Hepatocyte (in vitro differentiated cells): ENCODE measurements at regions not wholly inside any gene's neighbourhood (a gene's known extent, or its start where the extent isn't known, plus 50 kb on each side); places are given as distances from the start of the nearest gene placed in this dataset.

Experiments used
- DNase-seq: peaks from one replicate; pipeline ENCODE4 v3.0.0-alpha.2; 2016; ENCODE audit warnings: low spot score
- H2AFZ ChIP-seq: fragments of 200-600 bp; sonication (generic); 2 replicates; pipeline ENCODE4 v1.6.0; 2016; ENCODE audit warnings: antibody characterized with exemption, mild to moderate bottlenecking
- H3K27ac ChIP-seq: fragments of 200-600 bp; sonication (generic); 2 replicates; pipeline ENCODE4 v1.5.1; 2016; ENCODE audit warnings: mild to moderate bottlenecking
- H3K27me3 ChIP-seq: fragments of 200-600 bp; sonication (generic); 2 replicates; pipeline ENCODE4 v1.6.1; 2016
- H3K36me3 ChIP-seq: fragments of 200-600 bp; sonication (generic); replicated peaks from 2 replicates; pipeline ENCODE4 v1.5.1; 2016; ENCODE audit warnings: low read depth; ENCODE audit not compliant: insufficient read depth
- H3K4me1 ChIP-seq: fragments of 200-600 bp; sonication (generic); 2 replicates; pipeline ENCODE4 v1.5.1; 2016; ENCODE audit warnings: mild to moderate bottlenecking, moderate library complexity; ENCODE audit not compliant: insufficient read depth
- H3K4me2 ChIP-seq: fragments of 200-600 bp; sonication (generic); 2 replicates; pipeline ENCODE4 v1.6.0; 2016
- H3K4me3 ChIP-seq: fragments of 200-600 bp; sonication (generic); 2 replicates; pipeline ENCODE4 v1.5.1; 2016; ENCODE audit warnings: mild to moderate bottlenecking
- H3K79me2 ChIP-seq: fragments of 200-600 bp; sonication (generic); 2 replicates; pipeline ENCODE4 v1.6.0; 2017; ENCODE audit warnings: mild to moderate bottlenecking
- H3K9me2 ChIP-seq: fragments of 200-600 bp; sonication (generic); replicated peaks from 2 replicates; pipeline ENCODE4 v1.6.0; 2017; ENCODE audit warnings: mild to moderate bottlenecking; ENCODE audit not compliant: insufficient read depth
- H3K9me3 ChIP-seq: fragments of 200-600 bp; sonication (generic); 2 replicates; pipeline ENCODE4 v1.5.1; 2016; ENCODE audit warnings: low read depth, mild to moderate bottlenecking
- H4K20me1 ChIP-seq: fragments of 200-600 bp; sonication (generic); 2 replicates; pipeline ENCODE4 v1.6.0; 2016; ENCODE audit warnings: mild to moderate bottlenecking; ENCODE audit not compliant: insufficient read depth, poor library complexity, severe bottlenecking
- EZH2 ChIP-seq: fragments of 200-600 bp; sonication (generic); IDR thresholded peaks from 2 replicates; pipeline ENCODE4 v1.6.1; 2016; ENCODE audit warnings: antibody characterized with exemption, mild to moderate bottlenecking, borderline replicate concordance
- EZH2phosphoT487 ChIP-seq: fragments of 200-600 bp; sonication (generic); IDR thresholded peaks from one replicate; pipeline ENCODE4 v1.6.1; 2018; ENCODE audit warnings: antibody characterized with exemption, mild to moderate bottlenecking, low read depth, moderate library complexity; ENCODE audit not compliant: unreplicated experiment, severe bottlenecking
- WGBS: methylation state at CpG from one replicate; pipeline ENCODE4 v1.1.6; 2016; ENCODE audit warnings: low lambda C conversion rate; ENCODE audit errors: missing lambda C conversion rate; 5-methylcytosine and 5-hydroxymethylcytosine counted together
- TF ChIP-seq, protein P1 (sequence below): fragments of 200-600 bp; sonication (generic); IDR thresholded peaks from 2 replicates; pipeline ENCODE4 v1.5.1; 2016; ENCODE audit warnings: antibody characterized with exemption, mild to moderate bottlenecking; ENCODE audit not compliant: poor library complexity

DNA sequence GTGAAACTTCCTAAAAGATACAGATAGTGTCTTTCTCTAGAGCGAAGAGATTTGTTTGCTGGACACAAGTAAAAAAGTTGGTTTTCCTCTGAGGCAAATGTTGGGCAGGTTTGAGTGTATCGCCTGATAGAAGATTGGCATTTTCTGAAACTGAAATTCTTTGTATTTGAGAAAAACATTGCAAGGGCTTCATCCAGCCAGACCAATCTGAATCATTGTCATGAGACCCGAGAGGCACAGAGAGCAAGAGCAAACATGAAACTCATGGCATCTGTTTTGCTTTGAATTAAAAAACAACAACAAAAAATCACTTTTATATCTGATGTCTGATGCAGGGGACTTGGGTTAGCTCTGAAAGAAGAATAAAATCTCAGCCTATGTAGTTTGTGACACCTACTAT, 379.3 kb upstream of the NCAM2 start:
- no peak for DNase-seq
- H3K9me3 ChIP-seq = no peaks in the 10 kb centered on the region
- no peaks in the 10 kb centered on the region for H3K4me1 ChIP-seq
- no peaks in the 10 kb centered on the region for H3K9me2 ChIP-seq
- 83% methylated on average over 3 of the region's 3 CpGs for WGBS
- no peak overlapping the region for H3K4me2 ChIP-seq
- no peaks in the 10 kb centered on the region for H3K79me2 ChIP-seq
- TF ChIP-seq EZH2phosphoT487 (no peak), EZH2 (no peak)
- TF ChIP-seq, protein P1, sequence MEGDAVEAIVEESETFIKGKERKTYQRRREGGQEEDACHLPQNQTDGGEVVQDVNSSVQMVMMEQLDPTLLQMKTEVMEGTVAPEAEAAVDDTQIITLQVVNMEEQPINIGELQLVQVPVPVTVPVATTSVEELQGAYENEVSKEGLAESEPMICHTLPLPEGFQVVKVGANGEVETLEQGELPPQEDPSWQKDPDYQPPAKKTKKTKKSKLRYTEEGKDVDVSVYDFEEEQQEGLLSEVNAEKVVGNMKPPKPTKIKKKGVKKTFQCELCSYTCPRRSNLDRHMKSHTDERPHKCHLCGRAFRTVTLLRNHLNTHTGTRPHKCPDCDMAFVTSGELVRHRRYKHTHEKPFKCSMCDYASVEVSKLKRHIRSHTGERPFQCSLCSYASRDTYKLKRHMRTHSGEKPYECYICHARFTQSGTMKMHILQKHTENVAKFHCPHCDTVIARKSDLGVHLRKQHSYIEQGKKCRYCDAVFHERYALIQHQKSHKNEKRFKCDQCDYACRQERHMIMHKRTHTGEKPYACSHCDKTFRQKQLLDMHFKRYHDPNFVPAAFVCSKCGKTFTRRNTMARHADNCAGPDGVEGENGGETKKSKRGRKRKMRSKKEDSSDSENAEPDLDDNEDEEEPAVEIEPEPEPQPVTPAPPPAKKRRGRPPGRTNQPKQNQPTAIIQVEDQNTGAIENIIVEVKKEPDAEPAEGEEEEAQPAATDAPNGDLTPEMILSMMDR = no peak
- no peaks in the 10 kb centered on the region for H3K36me3 ChIP-seq
- H3K4me3 ChIP-seq = no peak overlapping the region
- no peaks in the 10 kb centered on the region for H4K20me1 ChIP-seq
- no peak overlapping the region for H3K27ac ChIP-seq
- no peaks in the 10 kb centered on the region for H3K27me3 ChIP-seq
- H2AFZ ChIP-seq = no peak overlapping the region

DNA sequence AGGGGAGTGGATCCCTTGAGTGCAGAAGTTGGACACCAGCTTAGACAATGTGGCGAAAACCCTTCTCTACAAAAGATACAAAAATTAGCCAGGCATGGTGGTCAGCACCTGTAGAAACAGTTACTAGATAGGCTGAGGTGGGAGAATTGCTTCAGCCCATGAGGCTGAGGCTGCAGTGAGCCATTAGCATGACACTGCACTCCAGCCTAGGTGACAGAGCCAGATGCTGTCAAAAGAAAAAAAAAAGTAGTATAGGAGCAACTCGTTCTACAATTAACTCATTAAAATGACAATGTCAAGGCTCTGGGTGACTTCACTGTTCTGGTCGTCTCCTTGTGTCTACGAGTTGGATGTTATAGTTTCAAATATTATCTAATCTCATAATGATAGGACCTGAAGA, 370.6 kb upstream of the NCAM2 start:
- no peak overlapping the region for H3K4me3 ChIP-seq
- H3K4me1 ChIP-seq = no peaks in the 10 kb centered on the region
- no peaks in the 10 kb centered on the region for H4K20me1 ChIP-seq
- H3K36me3 ChIP-seq = no peaks in the 10 kb centered on the region
- no peak overlapping the region for H2AFZ ChIP-seq
- H3K9me2 ChIP-seq = no peaks in the 10 kb centered on the region
- TF ChIP-seq, protein P1 = no peak
- TF ChIP-seq EZH2phosphoT487 = no peak
- TF ChIP-seq EZH2 = no peak
- H3K79me2 ChIP-seq = no peaks in the 10 kb centered on the region
- WGBS = 62% methylated on average over 4 of the region's 4 CpGs
- DNase-seq = no peak
- no peak overlapping the region for H3K27ac ChIP-seq
- H3K4me2 ChIP-seq = no peak overlapping the region
- H3K27me3 ChIP-seq = no peaks in the 10 kb centered on the region
- H3K9me3 ChIP-seq = no peaks in the 10 kb centered on the region

DNA sequence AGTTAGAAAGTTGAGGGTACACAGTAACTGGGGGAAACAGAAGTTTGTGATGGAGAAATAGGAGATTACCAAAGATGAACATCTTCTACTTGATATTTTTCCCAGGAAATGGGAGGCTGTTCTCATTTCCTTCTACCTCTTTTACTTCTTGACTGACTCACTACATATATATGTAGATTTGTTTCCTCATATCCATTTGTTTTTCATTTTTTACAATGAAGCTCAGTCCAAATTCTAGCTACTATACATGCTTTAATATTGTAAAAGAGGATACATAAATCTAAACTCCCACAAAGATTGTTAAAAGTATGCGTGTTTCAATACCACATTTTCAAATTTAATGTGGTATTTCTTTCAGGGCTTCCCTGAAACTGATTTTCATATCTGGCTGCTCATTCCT, 366.6 kb upstream of the NCAM2 start:
- Histone ChIP-seq H3K27me3 (no peaks in the 10 kb centered on the region), H2AFZ (no peak overlapping the region), H4K20me1 (no peaks in the 10 kb centered on the region), H3K27ac (no peak overlapping the region), H3K4me3 (no peak overlapping the region), H3K36me3 (no peaks in the 10 kb centered on the region), H3K4me1 (no peaks in the 10 kb centered on the region), H3K4me2 (no peak overlapping the region), H3K9me3 (no peaks in the 10 kb centered on the region), H3K79me2 (no peaks in the 10 kb centered on the region), H3K9me2 (no peaks in the 10 kb centered on the region)
- 97% methylated on average over 1 of the region's 1 CpG for WGBS
- TF ChIP-seq EZH2 = no peak
- TF ChIP-seq EZH2phosphoT487 = no peak
- TF ChIP-seq, protein P1 = no peak
- DNase-seq = no peak

DNA sequence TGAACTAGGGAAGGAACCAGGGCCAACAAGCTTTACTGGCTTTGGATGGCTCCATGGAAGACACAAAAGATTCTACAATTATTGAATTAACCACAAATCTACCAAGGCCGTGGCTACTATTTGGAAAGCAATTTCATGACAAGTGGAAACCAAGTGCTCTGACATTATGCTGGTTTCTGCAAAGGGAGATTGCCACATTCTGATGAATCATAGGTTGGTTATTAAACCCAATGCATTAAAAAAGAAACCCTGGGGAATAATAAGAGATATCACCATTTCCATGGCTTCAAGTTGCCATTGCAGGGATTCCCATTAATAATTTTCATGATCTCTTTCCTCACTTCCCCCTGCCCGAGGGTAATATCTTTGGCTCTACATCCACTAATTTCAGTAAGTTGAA, 359.2 kb upstream of the NCAM2 start:
- Histone ChIP-seq H3K79me2 (no peaks in the 10 kb centered on the region), H3K4me1 (no peaks in the 10 kb centered on the region), H3K27ac (no peak overlapping the region), H3K9me3 (no peaks in the 10 kb centered on the region), H3K4me3 (no peak overlapping the region), H3K4me2 (no peak overlapping the region), H3K9me2 (no peaks in the 10 kb centered on the region), H4K20me1 (no peaks in the 10 kb centered on the region), H3K36me3 (no peaks in the 10 kb centered on the region), H2AFZ (no peak overlapping the region), H3K27me3 (no peaks in the 10 kb centered on the region)
- TF ChIP-seq EZH2 (no peak), EZH2phosphoT487 (no peak)
- TF ChIP-seq, protein P1 = no peak
- 88% methylated on average over 2 of the region's 2 CpGs for WGBS
- no peak for DNase-seq
